ENCODE measurements at regions not wholly inside any gene's neighbourhood (a gene's known extent, or its start where the extent isn't known, plus 50 kb on each side); places are given as distances from the start of the nearest gene placed in this dataset.
"Not testable (repeated sequence)": the region's sequence is repeated elsewhere in the genome, so short reads cannot be mapped to it uniquely, and the experiment has no call there.

DNA sequence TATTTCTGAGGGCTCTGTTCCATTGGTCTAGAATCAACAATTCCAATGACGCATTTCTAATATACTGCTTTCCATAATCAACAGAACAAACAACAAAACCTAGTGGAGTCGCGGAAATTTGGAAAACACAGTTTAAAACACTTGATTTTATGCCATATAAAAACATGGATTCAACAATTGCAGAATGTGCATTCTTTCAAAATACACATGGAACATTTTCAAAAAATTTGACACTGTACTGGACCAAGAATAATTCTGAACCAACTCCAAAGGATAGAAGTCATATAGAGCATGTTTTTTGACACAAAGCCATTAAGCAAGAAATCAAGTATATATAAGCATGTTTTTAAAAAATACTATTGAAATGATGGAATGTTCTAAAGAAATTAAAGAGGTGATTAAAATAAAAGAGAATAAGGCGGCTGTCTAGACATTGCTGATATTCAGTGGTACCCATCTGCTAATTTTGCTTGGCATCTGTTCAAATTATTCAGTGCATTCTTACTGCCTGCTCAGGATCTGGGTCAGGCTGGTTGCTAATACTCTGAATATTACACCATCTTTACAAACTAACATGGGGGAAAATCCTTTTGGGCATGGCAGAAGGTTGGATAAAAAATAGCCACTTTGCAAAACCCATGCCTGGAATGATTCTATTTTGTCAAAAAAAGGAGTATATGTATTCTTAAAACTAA lies 221.3 kb downstream of the NPR3 start:
- no peak for DNase-seq

DNA sequence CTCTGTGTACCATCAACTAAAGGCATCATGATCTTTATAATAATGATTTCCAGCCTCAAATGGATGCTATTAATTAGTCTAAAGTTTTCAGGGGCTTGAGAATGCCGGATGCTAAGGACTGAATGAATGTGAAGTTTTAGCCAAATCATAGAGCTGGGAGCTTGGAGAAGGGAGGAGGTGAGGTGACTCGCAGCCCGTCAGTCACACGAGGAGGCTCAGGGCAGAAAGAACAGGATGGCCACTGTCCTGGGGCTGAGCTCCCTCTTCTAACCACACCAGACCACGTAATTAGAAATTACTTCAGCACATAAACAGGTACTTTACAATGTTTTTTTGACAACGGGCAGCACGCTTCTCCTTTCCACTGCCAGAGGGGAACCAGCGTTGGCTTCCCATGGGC lies 222.6 kb downstream of the NPR3 start:
- DNase-seq: no peak

GRCh38 chr5:32934529-32934928 lies 223.4 kb downstream of the NPR3 start:
- no peak for DNase-seq

DNA sequence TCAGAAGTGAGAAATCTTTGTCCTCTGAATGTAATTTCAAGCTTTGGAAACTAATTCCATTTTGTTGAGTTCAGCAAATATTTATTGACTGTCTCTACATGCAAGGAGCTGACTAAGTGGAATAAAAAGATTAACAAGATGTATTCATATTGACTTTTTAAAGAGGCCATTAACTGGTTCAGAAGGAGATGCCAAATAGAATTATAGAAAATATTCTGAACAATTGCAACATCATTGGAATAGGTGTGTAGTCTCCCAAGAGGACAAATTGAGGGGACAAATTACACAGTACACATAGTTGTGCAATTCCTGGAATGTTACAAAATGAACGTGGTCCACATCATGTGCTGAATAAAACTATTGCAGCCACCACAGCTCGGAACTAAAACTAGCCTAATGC lies 224.2 kb downstream of the NPR3 start:
- DNase-seq: no peak

DNA sequence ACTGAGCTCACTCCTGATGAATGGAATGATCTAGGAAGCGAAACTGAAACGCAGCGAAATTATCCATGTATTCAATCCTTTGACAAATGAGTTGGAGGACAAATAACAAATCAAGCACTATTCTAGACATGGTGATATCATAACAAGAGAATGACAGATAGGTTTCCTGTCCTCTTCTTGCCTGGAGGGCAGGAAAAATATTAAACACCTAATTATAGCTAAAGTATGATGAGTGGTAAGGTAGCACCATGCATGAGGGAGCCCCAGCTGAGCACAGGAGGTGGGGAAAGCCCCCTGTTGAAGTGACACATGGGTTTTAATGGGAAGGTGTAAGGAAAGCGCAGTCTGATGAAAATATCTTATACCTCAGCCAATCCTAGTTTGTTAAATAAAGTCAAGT lies 225.2 kb downstream of the NPR3 start:
- DNase-seq: no peak

- peak; percentile 55 for DNase-seq
Measured at GRCh38 chr5:32942225-32942989, 231.3 kb downstream of the NPR3 start.

DNA sequence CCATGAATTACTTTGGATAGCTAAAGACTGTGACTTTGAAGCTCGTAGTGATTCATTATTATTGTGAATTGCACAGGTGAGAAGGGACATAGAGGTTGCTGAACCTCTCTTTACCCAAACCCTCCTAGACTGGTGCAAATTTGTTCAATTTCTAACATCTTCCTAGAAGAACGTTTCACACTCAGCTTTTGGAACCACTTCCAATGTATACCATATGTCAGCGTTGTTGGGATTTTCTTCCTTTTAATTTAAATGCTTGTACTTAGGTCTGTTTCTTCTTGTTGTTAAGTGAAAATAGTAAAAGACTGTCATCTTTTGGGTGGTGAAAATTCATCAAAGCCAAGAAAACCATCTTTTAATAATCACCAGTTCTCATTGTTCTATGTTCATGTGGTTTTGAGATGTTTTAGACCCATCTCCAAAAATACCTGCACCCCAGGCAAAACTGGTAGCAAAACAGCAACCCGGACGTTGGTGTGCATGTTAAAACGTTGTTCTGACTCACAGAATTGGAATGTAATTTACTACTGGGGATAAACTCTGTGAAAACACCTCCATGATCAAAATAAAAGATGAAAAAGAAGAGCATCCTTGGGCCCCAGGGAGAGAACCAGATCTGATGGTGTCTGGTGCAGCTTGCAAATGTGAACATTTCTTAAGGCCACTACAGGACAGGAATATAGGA lies 238.3 kb downstream of the NPR3 start:
- DNase-seq: no peak

DNA sequence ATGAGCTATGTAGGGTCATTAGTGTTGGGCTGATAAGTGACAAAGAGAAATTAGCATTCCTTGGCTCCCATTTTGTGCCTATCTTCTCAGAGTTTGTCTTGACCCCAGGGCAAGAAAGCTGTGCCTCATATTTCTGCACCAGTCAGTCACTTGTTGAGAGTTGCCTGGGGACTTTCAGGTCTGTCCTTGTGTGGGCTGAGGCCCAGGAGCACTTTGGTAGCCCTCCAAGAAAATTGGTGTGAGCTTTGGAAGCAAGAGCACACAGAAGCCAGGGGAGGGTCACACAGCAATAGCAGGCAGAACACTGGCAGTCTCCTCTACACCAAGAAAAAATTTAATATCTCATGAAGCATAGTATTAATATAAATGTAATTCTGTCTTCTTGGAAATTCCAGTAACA lies 239.9 kb downstream of the NPR3 start:
- DNase-seq: no peak

DNA sequence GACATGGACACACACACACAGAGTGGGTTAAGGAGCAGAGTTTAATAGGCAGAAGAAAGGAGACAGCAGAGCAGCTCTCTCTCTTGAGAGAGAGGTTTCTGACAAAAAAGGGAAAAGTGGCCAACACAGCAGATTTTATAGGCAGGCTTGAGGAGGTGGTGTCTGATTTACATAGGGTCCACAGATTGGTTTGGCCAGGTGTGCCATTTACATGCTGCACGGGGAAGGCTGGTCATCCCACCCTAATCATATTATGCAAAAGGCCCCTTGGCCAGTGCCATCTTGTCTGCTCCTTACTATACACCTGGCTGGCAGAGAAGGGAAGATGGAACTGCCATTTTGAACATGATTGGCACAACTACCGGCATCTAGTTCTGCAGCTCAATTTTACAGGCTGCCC lies 240.8 kb downstream of the NPR3 start:
- no peak for DNase-seq

DNA sequence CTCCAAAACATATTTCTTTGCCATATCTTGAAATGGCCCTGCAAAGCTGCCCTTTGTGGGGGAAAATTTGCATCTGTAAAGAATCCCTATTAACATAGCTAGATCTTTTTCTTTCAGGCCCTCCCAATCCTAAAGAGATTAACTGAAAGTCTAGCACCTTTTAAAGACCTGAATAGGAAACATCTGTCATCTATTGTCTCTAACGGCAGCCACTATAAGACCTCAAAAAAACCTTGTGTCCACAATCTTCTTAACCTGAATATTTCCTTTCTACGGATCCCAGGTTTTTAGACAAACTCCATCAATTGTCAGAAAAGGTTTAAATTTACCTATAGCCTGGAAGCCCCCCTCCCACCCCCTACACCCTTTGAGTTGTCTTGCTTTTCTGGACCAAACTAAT lies 241.3 kb downstream of the NPR3 start:
- not testable (repeated sequence) for DNase-seq

- DNase-seq: no peak
Measured at GRCh38 chr5:32953694-32954093, 242.6 kb downstream of the NPR3 start.

GRCh38 chr5:32955814-32956213 lies 244.7 kb downstream of the NPR3 start:
- no peak for DNase-seq

DNA sequence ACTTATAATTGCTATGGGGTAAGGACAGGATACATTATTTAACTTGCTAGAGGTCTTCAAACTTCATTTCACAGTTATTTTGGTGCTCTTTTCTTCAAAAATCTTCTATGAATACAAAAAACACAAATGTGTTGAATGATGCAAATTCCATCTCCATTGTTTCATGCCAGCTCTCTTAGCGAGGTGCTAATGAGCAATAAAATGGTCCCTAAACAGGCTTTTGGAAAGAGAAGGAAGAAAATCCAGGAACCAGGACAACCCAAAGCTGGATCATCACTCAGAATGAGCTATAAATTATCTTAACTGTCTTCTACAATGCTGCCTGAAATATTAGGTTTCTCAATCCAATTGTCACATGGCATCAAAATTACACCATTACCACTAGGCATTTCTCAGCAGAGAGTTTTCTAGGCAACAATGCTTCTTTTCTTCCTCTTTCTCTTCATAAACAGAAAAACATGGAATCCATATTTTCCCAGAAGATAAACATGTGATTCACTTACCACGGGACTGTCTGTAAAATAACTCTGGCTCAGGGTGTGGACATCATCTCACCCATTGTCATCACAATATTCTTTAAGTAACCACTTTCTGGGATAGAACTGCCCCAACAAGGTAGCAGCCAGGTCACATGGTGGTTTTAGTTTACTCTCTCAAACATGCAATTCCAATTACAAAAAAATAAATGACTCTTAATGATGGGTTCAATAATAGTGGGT lies 249.4 kb downstream of the NPR3 start:
- DNase-seq: no peak

GRCh38 chr5:32961059-32961415 lies 249.9 kb downstream of the NPR3 start:
- no peak for DNase-seq

DNA sequence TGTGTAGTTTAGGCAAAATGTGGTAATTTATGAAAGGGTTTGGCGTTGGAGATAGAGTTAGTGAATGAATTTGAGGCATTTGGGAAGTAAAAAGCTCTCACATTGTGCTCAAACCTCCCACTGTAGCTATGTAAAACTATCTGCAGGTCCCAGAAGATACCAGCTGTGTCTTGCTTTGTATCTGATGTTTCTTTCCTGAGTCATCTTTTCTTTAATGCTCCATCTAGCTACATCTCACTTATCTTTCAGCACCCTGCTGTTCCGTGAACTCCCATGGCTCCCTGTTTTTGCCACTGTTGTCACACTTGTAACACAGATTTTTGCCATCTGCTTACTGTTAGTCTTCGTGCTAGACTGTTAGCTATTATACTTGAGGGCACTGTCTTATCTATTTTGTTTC lies 253.1 kb downstream of the NPR3 start:
- DNase-seq: peak; percentile 60

DNA sequence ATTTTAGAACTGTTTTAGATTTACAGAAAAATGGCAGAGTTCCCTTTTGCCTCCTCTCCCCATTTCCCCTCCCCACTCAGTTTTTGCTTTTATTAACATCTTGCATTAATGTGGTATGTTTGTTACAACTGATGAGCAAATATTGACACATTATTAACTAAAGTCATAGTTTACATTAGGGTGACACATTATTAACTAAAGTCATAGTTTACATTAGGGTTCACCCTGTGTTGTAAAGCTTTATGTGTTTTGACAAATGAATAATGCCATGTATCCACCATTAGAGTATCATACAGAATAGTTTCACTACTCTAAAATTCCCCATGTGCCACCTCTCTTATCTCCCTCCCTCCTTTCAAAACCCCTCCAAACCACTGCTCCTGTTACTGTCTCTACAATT lies 262.5 kb downstream of the NPR3 start:
- no peak for DNase-seq

GRCh38 chr5:32975656-32976375 lies 264.7 kb downstream of the NPR3 start:
- no peak for DNase-seq

DNA sequence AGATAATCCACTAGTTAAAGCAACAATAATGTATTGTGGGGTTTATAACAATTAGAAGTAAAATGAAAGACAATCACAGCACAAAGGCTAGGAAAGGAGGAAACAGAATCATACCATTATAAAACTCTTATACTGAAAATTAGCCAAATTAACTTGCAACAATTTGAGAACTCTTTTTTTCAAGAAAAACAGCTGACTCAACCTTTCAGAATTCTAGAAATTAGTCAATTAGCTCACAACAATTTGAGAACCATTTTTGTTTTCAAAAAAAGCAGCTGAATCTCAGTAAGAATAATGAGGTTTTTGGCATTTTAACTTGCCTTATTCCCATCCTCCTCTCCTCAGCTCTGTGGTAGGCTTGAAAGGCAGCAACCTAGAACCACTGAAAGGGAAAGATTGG lies 269.9 kb downstream of the NPR3 start:
- no peak for DNase-seq

GRCh38 chr5:32984851-32985610 lies 273.9 kb downstream of the NPR3 start:
- no peak for DNase-seq

DNA sequence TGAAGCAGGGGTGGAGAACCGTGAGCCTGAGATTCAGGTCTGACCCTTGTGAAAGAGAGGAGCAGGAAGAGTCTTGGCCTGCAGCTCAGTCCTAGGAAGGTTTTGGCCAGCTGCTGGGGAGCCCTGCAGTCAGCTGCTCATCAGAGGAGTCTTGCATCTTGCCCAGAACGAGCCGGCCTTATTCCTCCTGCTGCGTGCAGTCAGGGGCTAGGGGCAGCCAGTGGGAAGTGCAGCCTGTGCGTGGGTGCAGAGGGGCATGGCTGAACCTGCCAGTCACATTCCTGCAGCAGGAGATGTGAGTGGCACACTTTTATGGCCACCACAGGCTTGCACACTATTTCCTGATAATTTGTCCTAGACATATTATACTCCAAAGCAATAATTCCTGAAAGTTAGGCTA lies 278.7 kb downstream of the NPR3 start:
- DNase-seq: no peak

GRCh38 chr5:32990593-32991420 lies 279.7 kb downstream of the NPR3 start:
- no peak for DNase-seq

All from hematopoietic multipotent progenitor cell treated with erythropoietin and hydrocortisone succinate and interleukin-3 and kit ligand, for 8 days (in vitro differentiated cells).